Adrenal gland (tissue), 9 donors: ENCODE measurements at regions not wholly inside any gene's neighbourhood (a gene's known extent, or its start where the extent isn't known, plus 50 kb on each side); places are given as distances from the start of the nearest gene placed in this dataset.

Experiments used
- DNase-seq, 7 donors: peaks; one replicate each; pipeline ENCODE4 v3.0.0-alpha.2; 2019 to 2020
- H3K27ac ChIP-seq, 5 donors: fragments of 200-600 bp; sonication (generic) in 4 of 5; 1 replicate in 3 of 5; 2 replicates in 2 of 5; pipeline versions ENCODE4 v1.5.1 to v1.8.0; 2016 to 2020; ENCODE audit warnings: mild to moderate bottlenecking in 1 of 5
- H3K27me3 ChIP-seq: fragments of 200-600 bp; 2 replicates; pipeline ENCODE4 v1.8.0; 2021
- H3K36me3 ChIP-seq, 2 donors: fragments of 200-600 bp; replicated peaks in 1 of 2; 1 replicate in 1 of 2; 2 replicates in 1 of 2; pipeline versions ENCODE4 v1.5.1 to v1.8.0; 2018 to 2022
- H3K4me1 ChIP-seq, 2 donors: fragments of 200-600 bp; replicated peaks in 1 of 2; 1 replicate in 1 of 2; 2 replicates in 1 of 2; pipeline versions ENCODE4 v1.5.1 to v1.8.0; 2018 to 2021
- H3K4me3 ChIP-seq, 4 donors: fragments of 200-600 bp; sonication (generic) in 3 of 4; one replicate each; pipeline ENCODE4 v1.5.1; 2016 to 2018
- H3K9me3 ChIP-seq, 3 donors: fragments of 200-600 bp; sonication (generic) in 1 of 3; replicated peaks in 1 of 3; 1 replicate in 2 of 3; 2 replicates in 1 of 3; pipeline versions ENCODE4 v1.5.1 to v1.8.0; 2016 to 2021
- CTCF ChIP-seq, 6 experiments: fragments of 450-650 bp in 4 of 6; fragments of 200-600 bp in 2 of 6; sonication (generic) in 1 of 6; IDR thresholded peaks; 1 replicate in 5 of 6; 2 replicates in 1 of 6; pipeline versions ENCODE4 v1.5.1 to v1.8.0; 2016 to 2021; ENCODE audit warnings: antibody characterized with exemption in 6 of 6, mild to moderate bottlenecking in 2 of 6, moderate library complexity in 1 of 6
- POLR2A ChIP-seq, 2 donors: fragments of 450-650 bp; IDR thresholded peaks; one replicate each; pipeline ENCODE4 v1.6.1; 2017; ENCODE audit warnings: antibody characterized with exemption in 2 of 2, mild to moderate bottlenecking in 2 of 2, moderate library complexity in 1 of 2
- WGBS, 4 donors: extraction: QIAGEN DNeasy Blood & Tissue Kit in 2 of 4; methylation state at CpG; one replicate each; pipeline versions ENCODE4 v1.1.5 to v1.1.7; 2013 to 2017; 5-methylcytosine and 5-hydroxymethylcytosine counted together
- intact Hi-C, 2 donors: fragments of 100-400 bp; cut with DNase I; formaldehyde crosslinking; loops; one replicate each; pipeline versions ENCODE4 v1.14.1 to v1.15.0; 2022 to 2023
- donor health status: healthy with polysubstance abuse.
- donor health status: Bipolar disorder and iron deficiency.
- donor health status: DM: yes; HTN: yes; CAD: no.
- donor health status: DM: no; HTN: no; CAD: no.
- donor health status: DM: no; HTN: no; CAD: no.

GRCh38 chr16:56106527-56106926 lies 84.8 kb upstream of the GNAO1 start:
- DNase-seq: no peak
- Histone ChIP-seq H3K27me3 (no peaks in the 10 kb centered on the region), H3K36me3 (no peaks in the 10 kb centered on the region), H3K4me1 (peaks cover 0 to 5% of the 10 kb centered on the region in 2 donors), H3K9me3 (no peaks in the 10 kb centered on the region), H3K27ac (no peak overlapping the region), H3K4me3 (no peak overlapping the region)
- WGBS, 4 donors: 74 to 88% (median 82%) methylated on average over 6 of the region's 6 CpGs
- TF ChIP-seq POLR2A (IDR thresholded peaks at IDR 0.05) (no peak), CTCF (IDR thresholded peaks at IDR 0.05) (no peak)
- intact Hi-C loops: no loop called here

- Histone ChIP-seq H3K4me1 (peaks cover 0 to 6% of the 10 kb centered on the region in 2 donors), H3K9me3 (no peaks in the 10 kb centered on the region), H3K27me3 (no peaks in the 10 kb centered on the region), H3K36me3 (no peaks in the 10 kb centered on the region), H3K4me3 (no peak overlapping the region), H3K27ac (peak overlapping the region in 2 of 5 donors; percentile 62 to 74)
- TF ChIP-seq CTCF (IDR thresholded peaks at IDR 0.05) (no peak), POLR2A (IDR thresholded peaks at IDR 0.05) (no peak)
- intact Hi-C loops: no loop called here
- DNase-seq: no peak
- 53 to 69% (median 59%) methylated on average over 3 of the region's 3 CpGs for WGBS, 4 donors
These were observed 88.4 kb upstream of the GNAO1 start for GRCh38 chr16:56102906-56103305.

GRCh38 chr16:56102183-56102686 lies 89.1 kb upstream of the GNAO1 start:
- Histone ChIP-seq H3K9me3 (no peaks in the 10 kb centered on the region), H3K4me1 (peaks cover 0 to 6% of the 10 kb centered on the region in 2 donors), H3K27ac (peak overlapping the region in 2 of 5 donors; percentile 62 to 74), H3K4me3 (peak overlapping the region in 1 of 4 donors; percentile 12), H3K27me3 (no peaks in the 10 kb centered on the region), H3K36me3 (no peaks in the 10 kb centered on the region)
- intact Hi-C loops: no loop called here
- peak; percentile 30 to 85 (median 38) for DNase-seq
- TF ChIP-seq POLR2A (IDR thresholded peaks at IDR 0.05): no peak
- no peak for TF ChIP-seq CTCF (IDR thresholded peaks at IDR 0.05)
- 31 to 40% (median 35%) methylated on average over 13 of the region's 13 CpGs for WGBS, 4 donors

- Histone ChIP-seq H3K4me1 (peaks cover 0 to 6% of the 10 kb centered on the region in 2 donors), H3K9me3 (no peaks in the 10 kb centered on the region), H3K36me3 (no peaks in the 10 kb centered on the region), H3K27ac (peak overlapping the region in 2 of 5 donors; percentile 62 to 74), H3K4me3 (no peak overlapping the region), H3K27me3 (no peaks in the 10 kb centered on the region)
- intact Hi-C loops: no loop called here
- DNase-seq: no peak
- 48 to 69% (median 60%) methylated on average over 5 of the region's 5 CpGs for WGBS, 4 donors
- TF ChIP-seq CTCF (IDR thresholded peaks at IDR 0.05) (no peak), POLR2A (IDR thresholded peaks at IDR 0.05) (no peak)
These were observed 89.8 kb upstream of the GNAO1 start for GRCh38 chr16:56101480-56101879.
